HG03469 (cell line): ENCODE measurements at regions not wholly inside any gene's neighbourhood (a gene's known extent, or its start where the extent isn't known, plus 50 kb on each side); places are given as distances from the start of the nearest gene placed in this dataset.
"Not testable (repeated sequence)": the region's sequence is repeated elsewhere in the genome, so short reads cannot be mapped to it uniquely, and the experiment has no call there.

Source experiments
- ATAC-seq: cut with Tn5 transposase; IDR thresholded peaks from one replicate; pipeline ENCODE4 v1.9.1; 2021; ENCODE audit warnings: mild to moderate bottlenecking, moderate library complexity, moderate number of reproducible peaks; ENCODE audit not compliant: unreplicated experiment

DNA sequence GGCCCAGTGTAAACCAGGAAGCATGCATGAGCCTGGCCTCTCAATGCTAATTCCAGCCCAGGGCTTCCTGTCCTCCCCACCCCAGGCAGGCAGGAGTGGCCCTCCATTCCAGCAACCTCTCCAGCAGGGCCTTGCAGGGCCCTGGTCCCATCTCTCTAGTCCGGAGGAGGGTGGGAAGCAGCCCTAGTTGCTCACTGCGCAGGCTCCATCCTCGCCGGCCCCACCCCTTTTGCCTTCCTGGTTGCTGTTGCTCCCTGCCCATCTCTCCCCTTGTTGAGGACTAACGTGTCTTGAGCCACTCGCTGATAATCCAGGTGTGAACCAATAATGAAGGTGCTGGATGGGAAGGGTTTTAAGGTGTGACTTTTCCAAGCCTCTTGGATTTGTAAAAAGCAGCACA, 161.2 kb upstream of the BCOR start:
- ATAC-seq, result no peak

GRCh38 chrX:40253771-40254170, 156.0 kb upstream of the BCOR start:
- no peak for ATAC-seq

GRCh38 chrX:40249582-40249981, 151.8 kb upstream of the BCOR start:
- no peak for ATAC-seq

GRCh38 chrX:40248822-40249221, 151.1 kb upstream of the BCOR start:
- no peak for ATAC-seq

DNA sequence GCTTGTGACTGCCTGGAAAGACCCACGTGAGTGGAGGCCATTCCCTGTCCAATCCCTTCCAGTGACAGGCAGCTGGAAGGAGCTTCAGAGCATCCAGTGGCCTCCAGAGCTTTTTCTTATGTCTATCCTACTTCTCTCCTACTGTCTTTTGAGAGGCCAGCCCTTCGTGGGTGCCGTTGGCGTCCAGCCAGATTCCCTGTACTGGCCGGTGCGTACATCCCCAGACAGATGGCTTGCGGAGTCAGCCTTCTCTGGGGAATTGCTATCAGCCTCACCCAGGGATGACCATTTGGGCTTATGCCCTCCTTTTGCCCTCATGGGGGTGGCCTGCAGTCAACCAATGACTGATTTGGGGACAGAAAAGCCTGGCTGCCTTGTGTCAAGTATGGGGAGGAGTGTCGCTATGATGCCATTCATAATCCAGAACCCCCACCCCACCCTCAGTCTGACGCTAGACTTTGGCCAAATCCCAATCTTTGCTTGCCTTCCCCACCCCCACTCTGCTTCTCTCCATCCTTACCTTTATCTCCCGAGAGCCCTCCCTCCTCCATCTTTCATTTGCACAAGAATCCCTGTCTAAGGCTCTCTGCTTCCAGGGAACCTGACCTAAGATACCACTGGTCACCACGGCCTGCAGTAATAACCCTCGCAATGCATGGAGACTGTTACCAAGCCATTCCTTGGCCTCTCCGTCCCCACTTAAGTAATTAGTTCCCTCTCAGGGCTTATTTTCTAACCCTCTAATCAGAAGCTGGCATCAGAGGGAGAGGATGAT, 150.3 kb upstream of the BCOR start:
- no peak for ATAC-seq

GRCh38 chrX:40247382-40247781, 149.6 kb upstream of the BCOR start:
- no peak for ATAC-seq

DNA sequence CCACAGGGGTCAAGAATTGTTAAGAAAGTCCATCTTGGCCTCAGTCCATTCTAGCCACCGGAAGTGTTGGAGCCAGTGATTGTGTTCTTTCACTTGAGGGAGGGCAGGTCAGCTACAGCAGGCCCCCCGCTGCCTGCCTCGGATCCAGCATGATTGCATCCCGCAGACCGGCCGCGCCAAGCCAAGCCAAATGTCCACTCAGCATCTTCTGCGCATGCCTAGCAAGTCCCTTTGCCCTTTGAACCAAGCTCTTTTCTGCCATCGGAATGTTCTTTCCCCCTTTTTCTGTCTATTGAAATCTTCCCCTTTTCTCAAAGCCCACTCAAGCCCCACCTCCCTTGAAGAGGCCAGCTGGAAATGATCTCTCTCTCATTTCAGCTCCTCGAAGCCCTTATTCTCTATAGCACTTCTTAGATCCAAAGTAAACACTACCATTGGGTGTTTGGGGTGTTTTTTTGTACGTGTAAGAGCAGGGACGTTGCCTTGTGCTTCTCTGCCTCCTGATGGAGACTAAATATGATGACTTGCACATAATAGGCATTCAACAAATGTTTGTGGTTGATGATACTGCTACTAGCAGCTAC, 147.8 kb upstream of the BCOR start:
- ATAC-seq, result no peak

DNA sequence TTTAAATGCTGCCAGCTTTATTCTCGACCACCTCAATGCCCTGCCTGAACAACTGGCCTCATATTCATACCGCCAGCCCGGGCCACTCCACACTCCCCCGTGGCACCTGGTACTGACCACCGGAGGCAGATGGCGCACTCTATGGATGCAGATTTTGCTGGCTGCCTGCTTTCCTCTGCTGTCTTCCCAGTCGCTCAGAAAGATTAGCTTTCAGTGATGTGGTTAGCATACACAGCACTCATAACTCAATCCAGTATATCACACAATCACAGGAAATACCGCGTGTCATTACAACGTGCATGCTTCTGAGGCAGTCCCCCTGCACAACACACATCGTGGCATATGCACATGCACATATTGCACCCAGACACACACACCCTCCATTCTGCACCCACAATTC, 147.2 kb upstream of the BCOR start:
- no peak for ATAC-seq

- ATAC-seq, result no peak
Measured at GRCh38 chrX:40243755-40244515, 146.2 kb upstream of the BCOR start.

DNA sequence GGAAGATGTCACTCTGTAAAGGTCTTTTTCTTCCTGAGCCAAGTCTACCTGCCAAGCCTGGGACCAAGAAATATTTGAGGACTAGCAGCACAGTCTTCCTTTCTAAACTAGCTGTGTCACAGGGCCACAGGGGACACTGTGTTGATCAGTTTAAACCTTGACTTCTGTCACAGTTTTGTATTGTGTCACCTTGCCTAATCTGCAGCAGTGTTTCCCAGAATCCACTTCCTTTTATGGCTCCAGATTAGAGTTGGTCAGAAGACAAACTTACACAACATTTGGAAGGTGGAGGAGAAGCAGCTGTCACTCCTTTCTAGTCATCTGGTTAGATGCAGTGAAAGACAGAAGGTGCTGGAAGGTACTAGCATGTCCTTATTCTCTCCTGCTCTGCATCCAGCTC, 143.1 kb upstream of the BCOR start:
- ATAC-seq, result no peak

- no peak for ATAC-seq
Measured at GRCh38 chrX:40237731-40238178, 140.0 kb upstream of the BCOR start.

- no peak for ATAC-seq
Measured at GRCh38 chrX:40230646-40231045, 132.9 kb upstream of the BCOR start.

- no peak for ATAC-seq
Measured at GRCh38 chrX:40227125-40227524, 129.4 kb upstream of the BCOR start.

- no peak for ATAC-seq
Measured at GRCh38 chrX:40224658-40225057, 126.9 kb upstream of the BCOR start.

DNA sequence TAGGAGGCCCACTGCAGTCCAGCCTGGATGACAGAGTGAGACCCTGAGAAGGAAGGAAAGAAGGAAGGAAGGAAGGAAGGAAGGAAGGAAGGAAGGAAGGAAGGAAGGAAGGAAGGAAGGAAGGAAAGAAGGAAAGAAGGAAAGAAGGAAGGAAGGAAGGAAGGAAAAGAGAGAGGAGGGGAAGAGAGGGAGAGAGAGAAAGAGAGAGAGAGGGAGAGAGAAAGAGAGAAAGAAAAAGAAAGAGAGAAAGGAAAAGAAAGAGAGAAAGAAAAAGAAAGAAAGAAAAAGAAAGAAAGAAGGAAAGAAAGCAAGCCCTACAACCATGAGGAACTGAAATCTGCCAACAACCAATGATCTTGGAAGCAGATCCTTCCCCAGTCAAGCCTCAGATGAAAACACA, 124.9 kb upstream of the BCOR start:
- not testable (repeated sequence) for ATAC-seq

DNA sequence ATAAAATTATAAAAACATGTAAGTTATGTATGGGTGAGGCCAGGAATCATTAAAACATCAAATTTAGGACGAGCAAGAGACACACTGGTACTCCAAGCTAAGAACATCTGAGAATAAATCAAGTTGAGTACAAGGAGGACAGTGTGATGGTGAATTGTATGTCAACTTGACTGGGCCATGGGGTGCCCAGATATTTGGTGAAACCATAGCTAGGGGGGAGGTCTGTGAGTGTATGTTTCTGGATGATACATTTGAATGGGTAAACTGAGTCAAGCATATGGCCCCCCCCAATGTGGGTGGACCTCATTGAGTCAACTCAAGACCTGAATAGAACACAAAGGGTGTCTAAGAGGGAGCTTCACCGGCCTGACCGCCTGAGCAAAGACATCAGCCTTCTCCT, 115.3 kb upstream of the BCOR start:
- ATAC-seq, result no peak

GRCh38 chrX:40209951-40210617, 112.3 kb upstream of the BCOR start:
- no peak for ATAC-seq

- no peak for ATAC-seq
Measured at GRCh38 chrX:40207626-40208025, 109.9 kb upstream of the BCOR start.

DNA sequence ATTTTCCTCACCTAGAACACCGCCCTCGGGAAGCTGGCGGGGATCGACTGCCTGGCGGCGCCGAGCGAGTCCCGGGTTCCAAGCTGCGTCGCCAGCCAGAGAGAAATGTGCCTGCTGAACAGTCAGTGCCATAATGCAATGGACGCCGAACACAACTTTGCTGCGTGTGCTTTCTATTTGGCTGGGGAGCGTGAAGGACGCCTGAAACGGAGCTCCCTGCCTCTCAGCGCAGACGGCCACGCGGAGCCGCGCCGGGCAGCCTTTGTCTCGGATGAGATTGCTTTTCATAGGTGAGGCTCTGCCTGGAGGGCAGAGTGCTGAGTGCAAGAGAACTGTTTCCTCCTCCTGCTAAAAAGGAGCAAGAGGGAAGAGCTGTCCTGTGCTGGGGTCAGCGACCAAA, 107.7 kb upstream of the BCOR start:
- no peak for ATAC-seq

- ATAC-seq, result no peak
Measured at GRCh38 chrX:40202456-40202855, 104.7 kb upstream of the BCOR start.

- peak; percentile 93 for ATAC-seq
Measured at GRCh38 chrX:40201329-40201885, 103.6 kb upstream of the BCOR start.
